HUDEP-2 (cell line): ENCODE measurements at regions not wholly inside any gene's neighbourhood (a gene's known extent, or its start where the extent isn't known, plus 50 kb on each side); places are given as distances from the start of the nearest gene placed in this dataset.

Experiments used
- DNase-seq, 76 experiments: peaks; one replicate each; lab custom pipeline; 2025; ENCODE audit not compliant: unreplicated experiment in 76 of 76; lab: John Stamatoyannopoulos, UW

DNA sequence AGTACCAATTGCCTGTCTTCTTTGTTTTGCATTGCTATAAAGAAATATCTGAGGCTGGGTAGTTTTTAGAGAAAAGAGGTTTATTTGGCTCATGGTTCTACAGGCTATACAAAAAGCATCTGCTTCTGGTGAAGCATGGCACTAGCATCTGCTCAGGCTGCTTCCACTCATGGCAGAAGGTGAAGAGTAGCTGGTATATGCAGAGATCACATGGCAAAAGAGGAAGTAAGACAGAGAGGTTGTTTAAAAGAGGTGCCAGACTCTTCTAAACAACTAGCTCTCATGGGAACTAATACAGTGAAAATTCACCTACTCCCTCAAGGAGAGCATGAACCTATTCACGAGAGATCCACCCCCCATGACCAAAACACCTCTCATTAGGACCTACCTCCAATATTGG is 56.7 kb upstream of the GUCA2B start:
- DNase-seq, result no peak

DNA sequence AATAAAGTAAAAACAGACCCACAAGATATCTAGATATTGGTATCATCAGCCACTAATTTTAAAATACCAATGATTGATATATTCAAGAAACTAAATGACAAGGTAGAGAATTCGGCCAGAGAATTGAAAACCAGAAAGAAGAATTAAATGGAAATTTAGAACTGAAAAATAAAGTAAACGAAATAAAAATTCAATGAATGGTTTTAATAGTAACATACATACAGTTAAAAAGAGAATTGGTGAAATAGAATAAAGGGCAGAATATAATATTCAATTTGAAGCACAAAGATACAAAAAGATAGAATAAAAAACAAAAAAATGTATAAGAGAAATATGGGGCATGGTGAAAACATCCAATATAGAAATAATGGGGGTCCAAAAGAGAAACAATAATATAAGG is 64.0 kb upstream of the GUCA2B start:
- DNase-seq, result no peak

DNA sequence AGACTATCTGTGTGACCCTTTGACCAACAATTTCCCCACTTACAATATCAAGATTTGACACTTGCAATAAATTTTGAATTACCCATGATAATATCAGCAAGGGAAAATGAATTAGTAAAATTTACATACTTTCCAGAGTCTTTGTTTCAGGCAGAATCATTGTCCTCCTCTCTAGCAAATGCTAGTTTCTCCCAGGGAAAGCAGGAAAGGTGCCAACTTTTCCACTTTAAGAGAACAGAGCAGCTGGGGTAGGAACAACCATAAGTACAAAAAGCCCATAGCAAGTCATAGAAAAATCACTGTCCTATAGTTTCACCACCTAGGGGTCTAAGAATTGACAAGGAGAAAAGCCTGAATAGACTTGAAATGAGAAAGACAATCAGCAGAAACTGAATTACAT is 67.1 kb upstream of the GUCA2B start:
- DNase-seq, result no peak

DNA sequence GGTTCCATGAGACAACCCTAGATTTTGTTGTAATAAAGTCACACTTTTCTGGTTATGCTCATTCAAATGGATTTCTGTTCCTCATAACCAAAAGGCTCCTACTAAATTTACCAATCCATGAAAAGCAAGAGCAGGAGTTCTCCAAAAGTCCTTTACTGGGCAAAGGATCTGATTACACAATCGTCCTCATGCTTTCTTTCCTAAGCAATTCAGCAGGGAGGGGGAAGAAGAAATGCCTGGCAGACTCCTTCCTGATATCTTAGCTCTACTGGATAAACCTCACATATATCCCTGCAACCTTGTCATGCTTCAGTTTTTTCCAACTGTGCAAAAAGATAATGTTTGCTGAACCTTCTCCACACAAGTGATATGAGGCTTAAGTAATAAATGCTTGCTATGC is 67.6 kb upstream of the GUCA2B start:
- DNase-seq, result no peak

DNA sequence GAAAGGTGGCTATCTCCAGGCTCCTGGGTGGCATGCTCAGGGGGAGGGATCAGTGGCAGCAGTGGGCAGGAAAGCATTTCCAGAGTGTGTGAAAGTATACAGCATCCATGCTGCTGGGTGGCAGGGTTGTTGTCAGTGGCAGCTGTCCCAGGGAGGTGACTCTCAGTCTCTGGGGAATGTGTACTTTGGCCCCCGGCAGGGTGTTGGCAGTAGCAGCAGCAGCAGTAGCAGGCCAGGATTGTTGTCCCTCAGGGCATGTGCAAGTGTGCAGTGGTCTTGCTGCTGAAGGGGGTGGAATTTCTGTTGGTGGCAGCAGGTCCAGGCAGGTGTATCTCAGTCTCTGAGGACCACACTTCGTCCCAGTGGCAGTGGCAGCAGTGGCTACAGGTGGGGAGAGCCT is 71.7 kb upstream of the GUCA2B start:
- DNase-seq, result no peak

DNA sequence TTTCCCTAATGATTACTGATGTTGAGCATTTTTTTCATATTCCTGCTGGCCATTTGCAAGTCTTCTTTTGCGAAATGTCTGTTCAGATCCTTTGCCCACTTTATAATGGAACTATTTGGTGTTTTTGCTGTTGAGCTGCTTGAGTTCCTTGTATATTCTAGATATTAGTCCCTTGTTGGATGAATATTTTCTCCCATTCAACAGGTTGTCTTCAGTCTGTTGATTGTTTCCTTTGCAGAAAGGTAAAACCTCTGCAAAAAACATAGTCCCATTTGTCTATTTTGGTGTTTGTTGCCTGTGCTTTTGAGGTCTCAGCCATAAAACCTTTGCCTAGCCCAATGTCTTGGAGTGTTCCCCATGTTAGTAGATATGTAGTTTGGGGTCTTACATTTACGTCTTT is 78.0 kb upstream of the GUCA2B start:
- DNase-seq, result no peak

DNA sequence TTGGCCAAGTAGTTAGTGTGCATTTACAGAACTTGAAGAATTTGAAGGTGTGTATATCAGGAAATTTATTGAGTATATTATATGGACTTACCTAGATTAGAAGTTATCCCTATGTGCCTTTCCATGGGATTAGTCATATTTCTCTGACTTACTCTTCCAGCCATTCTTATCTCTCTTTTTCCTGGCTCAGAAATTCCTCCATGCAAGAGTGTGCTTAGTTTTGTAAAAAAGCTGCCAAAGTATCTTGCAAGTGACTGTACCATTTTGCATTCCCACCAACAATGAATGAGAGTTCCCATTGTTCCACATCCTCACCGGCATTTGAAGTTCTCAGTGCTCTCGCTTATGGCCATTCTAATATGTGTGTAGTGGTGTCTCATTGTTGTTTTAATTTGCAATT is 82.2 kb upstream of the GUCA2B start:
- no peak for DNase-seq

DNA sequence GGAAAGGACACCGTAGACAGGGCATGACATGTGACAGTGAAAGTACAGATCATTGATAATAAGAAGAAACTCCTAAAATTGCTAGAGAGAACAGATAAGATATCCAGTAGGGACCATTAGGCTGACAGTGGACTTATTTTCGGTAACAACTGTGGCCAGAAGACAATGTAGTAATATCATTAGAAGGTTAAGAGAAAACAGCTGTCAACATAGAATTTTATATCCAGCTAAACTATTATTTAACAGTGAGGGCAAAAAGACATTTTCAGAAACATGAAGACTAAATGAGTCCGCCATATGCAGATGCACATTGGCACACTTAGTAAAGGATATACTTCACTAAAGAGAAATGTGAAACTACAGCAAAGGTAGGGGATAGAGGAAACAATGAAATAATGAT is 95.4 kb upstream of the GUCA2B start:
- DNase-seq, result no peak

DNA sequence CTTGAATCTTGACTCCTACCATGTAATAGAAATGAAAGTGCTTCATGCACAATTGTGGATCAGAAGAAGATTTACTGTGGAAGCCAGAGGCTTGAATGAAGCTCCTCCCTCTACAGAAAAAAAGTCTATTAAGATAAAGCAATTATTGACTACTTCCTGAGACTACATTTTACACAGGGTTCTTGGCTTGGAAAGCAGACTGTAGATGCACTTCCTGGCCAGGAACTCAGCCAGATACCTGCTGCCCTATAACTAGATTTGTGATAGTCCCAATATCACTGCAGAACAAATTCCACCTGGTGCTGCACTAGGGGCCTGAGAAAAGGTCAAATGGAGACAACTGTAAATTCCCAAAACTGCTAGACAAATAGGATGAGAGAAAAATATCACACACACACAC is 96.8 kb upstream of the GUCA2B start:
- no peak for DNase-seq

DNA sequence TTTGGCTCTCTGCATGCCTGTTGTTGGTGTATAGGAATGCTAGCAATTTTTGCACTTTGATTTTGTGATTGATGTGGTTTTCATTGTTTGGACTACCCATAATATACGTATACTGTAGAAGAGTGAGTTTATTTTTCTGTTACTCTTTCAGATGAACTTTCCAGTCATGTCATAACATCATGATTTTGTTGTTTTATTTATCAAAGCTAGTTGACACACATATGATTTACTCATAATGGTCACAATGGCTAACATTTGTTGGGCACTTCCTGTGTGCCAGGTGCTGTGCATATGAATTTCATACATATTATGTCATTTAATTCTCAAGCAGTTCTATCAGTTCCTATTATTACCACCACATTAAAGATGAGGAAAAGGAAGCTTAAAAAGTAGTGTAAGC is 98.1 kb upstream of the GUCA2B start:
- no peak for DNase-seq

DNA sequence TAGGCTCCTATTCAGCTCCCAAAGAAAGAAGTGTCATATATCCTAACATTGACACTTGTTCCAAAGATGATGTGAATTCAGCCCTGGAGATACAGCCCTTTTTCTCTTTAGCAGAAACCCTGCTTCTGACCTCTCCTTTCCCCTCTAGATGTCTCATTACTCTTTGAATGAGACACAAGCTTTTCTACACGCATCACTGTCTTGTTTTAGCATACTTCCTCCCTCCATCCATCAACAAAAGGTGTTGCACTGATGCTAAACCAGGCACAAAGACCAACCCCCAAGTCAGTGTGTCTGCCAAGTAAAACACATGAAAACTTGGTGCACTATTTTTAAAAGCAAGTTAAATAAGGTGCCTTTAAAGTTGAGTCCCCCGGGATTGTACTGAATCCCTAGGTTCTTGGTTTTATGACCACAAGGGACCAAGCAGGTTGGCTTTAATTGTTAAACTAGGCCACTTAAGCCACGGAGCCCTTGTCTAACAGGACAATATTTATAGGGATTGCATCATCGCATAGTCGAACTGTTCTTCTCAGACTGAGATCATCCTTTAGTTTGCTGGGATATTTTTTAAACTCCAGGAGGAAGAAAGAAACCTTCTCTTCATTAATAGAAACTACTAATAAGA is 101.0 kb upstream of the GUCA2B start:
- DNase-seq, result no peak

DNA sequence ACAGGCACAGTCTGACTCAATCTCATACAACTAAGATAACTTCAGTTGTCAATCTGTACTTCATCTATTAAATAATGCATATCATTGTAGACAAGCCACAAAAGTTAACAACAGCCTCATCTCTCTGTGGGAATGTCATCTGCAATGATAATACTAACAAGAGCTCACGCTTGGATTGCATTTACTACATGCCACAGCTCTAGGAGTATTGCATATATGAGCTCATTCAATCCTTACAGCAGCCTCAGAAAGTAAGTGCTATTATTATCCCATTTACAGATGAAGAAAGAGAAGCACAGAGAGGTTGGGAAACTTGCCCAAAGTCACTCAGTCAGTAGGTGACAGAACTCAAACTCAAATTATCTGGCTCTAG is 105.7 kb upstream of the GUCA2B start:
- no peak for DNase-seq

DNA sequence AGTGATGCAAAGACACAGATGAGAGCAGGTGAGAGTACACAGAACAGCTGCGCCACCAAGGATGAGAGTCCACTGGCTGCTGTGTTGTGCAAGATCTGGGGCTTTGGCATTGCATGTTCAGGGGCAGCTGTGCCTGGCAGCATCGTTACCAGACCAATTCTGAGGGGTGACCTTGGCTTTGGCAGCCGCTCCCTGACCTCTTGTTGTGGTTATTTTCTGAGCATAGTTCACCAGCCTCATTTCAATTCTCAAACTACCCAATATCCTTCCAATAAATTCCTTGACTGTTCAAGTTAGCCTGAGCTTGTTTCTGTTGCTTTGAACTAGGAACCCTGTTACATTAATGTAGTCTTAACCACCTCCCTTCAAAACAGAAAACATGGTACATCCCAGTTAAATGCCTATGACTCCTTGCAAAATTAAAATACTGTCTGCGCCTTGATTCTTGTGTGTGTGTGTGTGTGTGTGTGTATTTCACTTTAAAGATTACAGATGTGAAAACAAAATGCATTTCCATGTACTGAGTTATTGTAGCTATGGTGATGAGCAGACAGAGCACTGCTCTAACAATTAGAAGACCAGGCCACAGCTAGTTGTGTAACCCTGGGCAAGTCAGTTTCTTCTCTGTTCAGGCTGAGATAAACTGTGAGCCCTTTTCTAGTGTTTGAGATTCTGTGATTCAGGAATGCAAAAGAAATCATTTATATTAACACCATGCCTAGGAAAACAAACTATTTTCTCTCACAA is 106.3 kb upstream of the GUCA2B start:
- DNase-seq, result no peak

DNA sequence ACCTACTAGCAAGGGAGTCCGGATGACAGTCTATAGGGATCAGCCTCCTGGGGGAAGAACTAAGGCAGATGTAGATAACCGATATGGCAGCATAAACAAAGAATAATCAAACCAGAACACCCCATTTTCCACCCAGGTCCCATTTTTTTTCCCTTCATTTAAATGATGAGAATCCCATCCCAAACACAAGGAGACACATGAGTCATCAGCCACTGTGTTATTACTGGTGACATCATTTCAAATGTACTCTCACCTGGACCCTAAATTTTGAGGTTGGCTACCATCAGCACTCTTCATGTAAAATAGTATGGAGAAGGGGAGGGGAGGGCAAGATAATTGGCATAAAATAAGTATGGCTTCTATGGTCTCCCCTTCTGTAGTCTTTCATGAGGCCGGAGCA is 108.9 kb upstream of the GUCA2B start:
- no peak for DNase-seq

DNA sequence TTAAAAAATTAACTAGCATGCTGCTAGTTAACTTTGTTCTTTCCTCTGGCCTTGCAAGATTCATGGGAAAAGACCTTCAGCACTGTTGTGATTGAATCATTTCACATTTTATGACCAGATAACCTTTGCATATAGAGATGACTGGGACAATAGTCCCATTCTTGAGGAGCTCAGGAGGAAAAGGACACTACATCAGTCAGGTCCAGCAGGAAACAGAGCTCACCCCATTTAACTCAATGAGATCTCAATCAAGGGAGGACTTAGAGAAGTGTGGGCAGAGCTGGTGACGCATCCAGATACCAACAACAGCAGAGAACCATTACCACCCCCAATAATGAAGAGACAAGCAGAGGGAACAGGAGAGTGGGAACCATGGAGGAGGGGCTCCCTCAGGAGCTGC is 109.4 kb upstream of the GUCA2B start:
- no peak for DNase-seq

DNA sequence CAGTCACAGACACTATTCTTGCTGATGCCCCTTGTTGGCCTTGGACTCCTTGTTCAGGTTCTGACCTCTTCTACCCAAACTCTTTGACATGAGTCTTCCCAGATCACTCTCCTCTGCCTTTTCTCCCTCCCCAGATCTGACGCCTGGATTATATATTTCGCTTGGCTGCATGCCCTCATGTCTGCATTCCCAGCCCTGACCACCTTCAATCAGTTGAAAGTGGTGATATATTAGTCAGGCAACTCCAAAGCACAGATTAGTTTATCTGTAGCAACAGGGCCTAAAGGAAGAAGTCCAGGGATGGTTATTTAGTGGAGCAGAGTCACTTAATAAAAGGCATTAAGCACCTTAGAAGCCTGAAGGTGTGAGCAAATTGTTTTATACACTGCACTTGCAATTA is 110.0 kb upstream of the GUCA2B start:
- no peak for DNase-seq

DNA sequence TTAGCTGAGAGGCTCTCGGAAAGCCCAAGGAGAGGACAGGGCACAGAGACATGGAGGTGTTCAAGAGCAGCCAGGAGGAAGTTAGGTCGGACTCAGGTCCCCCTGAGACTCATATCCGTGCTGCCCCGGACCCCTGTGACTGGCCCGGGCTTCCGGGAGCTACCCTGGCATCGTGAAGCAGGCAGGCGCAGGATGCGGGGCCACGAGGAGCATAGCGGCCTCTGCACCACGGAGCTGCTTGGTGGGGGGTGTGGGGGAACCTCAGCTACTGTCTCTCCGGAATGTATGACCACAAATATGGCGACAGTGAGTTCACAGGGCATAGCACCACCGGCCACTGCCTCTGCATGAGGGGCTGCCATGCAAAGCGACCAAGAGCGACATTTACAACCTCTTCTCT is 112.2 kb upstream of the GUCA2B start:
- DNase-seq, result no peak

DNA sequence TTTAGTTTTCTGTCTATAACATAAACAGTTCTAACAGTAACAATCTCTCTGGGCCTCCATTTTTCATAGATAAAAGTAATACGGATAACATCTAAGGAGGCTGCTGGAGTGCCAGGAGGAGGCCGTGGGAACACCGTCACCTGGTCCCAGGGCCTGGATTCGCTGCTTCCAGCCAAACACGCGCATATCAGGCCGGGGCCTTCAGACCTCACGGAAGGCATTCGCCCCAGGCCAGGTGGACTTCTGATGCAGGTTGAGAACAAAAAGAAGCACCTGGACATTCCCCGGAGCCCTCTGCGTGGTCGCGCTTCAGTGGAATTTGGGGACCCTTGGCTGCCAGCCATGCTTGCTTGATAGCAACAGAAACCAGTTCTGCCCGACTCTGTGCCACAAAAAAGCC is 113.1 kb upstream of the GUCA2B start:
- no peak for DNase-seq

DNA sequence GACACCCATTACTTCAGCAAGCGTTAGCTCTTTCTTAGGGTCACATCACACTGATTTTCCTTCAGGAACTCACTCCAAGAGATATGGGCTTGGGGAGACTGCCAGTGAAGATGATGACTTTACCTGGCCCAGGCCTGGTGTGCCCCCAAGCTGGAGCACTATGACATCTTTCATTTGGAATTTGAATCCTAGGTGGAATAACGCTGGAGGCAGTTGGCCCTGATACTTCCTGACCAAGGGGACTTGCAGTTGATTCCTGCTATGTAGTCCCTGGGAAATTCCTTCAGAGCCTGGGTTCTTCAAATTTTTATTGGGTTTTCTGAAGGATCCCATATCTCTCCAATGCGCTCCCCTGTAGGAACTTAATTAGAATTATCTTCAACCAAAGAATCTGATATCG is 114.9 kb upstream of the GUCA2B start:
- DNase-seq, result no peak

DNA sequence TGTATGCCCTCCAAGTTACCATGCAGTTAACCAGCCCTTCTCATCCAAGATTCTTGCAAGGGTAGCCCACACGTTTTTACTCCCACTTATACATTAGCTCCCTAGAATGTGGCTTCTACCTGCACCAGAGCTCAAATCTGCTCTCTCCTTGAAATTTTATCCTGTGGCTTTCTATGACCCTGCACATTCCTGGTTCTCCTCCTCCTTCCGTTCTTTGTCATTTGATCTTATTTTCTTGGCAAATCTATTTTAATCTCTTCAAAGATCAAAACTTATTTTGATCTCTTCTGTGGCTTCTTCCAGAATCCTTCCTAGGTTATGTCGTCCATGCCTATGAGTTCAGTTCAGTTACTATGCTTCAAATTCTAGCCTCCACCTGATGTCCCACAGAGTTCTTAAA is 115.6 kb upstream of the GUCA2B start:
- no peak for DNase-seq

DNA sequence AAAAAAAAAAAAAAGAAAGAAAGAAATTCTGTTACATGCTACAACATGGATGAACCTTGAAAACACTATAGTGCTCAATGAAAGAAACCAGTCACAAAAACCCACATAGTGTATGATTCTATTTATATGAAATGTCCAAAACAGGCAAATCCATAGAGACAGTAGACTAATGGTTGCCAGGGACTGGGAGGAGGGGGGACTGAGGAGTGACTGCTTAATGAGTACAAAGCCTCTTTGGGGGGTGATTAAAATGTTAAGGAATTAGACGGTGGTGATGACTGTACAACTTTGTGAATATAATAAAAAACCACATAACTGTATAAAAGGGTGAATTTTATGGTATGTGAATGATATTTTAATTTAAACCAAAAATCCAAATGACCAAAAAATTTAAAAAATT is 116.0 kb upstream of the GUCA2B start:
- DNase-seq, result no peak

DNA sequence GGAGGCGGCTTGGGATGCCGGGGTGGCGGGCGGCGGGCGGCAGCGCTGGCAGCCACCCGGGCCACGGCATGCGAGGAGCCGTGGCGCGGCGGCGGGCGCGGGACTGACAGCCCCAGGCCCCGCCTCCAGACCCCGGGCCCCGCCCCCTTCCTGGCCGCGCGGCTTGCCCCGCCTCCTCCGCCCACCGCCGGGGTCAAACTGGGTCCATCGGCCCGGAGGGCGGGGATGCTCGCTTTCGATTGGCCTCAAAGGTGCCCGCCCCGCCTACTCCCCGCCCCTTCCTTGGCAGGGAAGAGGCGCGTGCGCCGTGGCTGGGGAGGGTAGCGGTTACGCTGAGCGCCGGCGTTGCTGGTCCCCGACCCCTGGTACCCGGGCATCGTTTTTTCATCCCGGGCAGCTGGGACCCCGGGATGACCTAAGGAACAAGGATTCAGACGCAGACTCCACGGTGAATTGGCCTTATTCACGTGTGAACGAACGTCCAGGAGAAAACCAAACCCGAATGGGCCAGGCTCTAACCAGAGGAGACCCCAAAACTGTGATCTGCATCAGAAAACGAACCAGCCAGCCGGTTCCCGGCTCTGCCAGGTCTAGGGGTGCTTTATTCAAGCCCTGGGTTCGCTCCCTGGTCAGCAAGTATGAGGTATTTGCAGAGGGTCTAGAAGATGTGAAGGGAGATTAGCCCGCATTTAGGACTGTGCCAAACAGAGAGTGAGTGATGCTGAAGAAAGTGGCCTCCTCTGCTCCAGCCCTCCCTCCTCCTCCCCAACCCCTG is 117.2 kb upstream of the GUCA2B start:
- DNase-seq, result peak in 75 of 76 experiments; percentile 8 to 95 (median 83)
